ENCODE measurements at regions not wholly inside any gene's neighbourhood (a gene's known extent, or its start where the extent isn't known, plus 50 kb on each side); places are given as distances from the start of the nearest gene placed in this dataset.
"Not testable (repeated sequence)": the region's sequence is repeated elsewhere in the genome, so short reads cannot be mapped to it uniquely, and the experiment has no call there.

GRCh38 chr15:70522323-70522966 is 240.9 kb downstream of the UACA start:
- DNase-seq, result no peak

DNA sequence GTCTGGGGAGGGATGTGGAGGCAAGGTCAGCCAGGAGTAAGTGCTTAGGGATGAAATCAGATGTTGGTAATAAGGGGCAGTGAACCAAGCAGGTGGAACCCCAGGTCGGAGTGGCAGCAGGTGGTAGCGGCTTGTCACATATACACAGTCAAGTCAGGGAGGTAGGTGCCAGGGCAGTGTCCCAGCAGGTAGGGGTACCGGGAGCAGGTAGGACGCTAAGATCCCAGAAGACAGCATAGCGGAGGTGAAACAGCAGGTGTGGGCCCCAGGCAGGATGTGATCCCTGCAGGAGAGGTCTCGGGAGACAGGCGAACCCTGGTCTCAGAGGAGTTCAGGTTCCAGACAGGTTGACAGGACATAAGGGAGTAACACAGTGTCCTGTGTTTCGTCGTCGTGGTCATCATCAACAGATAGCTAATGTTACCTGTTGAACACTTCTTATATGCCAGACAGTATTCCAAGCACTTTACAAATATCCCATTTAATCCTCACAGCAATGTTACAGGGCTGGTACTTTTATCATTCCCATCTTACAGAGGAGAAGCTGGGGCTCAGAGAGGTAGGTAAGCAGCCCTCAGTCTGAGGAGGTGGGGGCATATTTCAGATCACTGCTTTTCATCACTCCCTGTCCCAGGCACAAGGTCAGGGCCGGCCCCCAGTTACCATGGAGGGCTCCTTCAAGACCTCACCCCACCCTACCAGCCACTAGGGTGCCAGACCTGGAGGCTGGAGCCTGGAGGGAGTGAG is 241.6 kb downstream of the UACA start:
- DNase-seq, result no peak

- no peak for DNase-seq
Measured at GRCh38 chr15:70519616-70520015, 243.7 kb downstream of the UACA start.

DNA sequence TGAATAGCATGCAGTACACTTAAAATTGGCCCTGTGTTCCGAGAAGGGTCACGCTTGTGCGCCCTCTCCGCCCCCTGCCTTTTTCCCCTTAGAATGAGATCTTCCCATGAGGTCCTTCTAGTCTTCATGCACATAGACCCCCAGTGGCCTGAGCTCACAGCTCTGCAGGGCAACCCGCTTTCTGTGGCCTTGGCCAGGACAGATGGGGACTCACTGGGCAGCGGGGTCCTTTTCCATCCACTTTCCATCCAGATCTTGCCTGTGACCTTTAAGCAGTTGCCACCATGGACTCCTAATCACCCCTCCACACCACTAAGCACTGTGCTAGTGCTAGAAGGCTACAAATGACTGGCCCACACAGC is 244.4 kb downstream of the UACA start:
- no peak for DNase-seq

DNA sequence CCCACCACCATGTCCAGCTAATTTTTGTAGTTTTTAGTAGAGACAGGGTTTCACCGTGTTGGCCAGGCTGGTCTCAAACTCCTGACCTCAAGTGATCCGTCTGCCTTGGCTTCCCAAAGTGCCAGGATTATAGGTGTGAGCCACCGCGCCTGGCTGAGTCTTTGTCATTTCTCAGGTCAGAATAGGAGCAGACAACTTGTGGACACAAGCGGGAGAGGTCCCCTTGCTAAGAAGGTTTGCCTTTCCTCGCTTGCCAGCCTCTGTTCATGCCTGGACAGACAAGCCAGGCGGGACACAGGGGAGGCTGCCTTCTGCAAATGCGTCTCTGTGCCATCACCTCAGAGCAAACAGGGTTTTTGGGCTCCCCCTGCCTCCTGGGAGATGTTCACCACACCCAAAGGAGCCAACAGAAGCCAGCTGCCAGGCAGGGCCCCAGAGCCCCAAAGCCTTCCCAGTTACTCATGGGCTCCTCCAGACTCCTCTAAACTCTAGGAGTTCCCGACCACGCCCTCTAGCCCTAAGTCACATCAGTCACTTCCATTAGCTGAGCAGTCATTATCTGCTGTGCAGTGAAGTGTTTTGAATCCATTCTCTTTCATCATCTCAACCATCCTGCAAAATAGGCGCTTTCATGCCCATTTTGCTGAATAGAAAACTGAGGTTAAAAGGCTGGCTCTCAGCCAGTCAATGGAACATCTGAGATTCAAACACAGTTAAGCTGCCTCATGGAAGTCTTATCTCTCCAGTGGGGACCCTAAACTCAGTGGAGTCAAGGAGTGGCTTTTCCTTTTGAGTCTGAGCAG is 245.0 kb downstream of the UACA start:
- no peak for DNase-seq

DNA sequence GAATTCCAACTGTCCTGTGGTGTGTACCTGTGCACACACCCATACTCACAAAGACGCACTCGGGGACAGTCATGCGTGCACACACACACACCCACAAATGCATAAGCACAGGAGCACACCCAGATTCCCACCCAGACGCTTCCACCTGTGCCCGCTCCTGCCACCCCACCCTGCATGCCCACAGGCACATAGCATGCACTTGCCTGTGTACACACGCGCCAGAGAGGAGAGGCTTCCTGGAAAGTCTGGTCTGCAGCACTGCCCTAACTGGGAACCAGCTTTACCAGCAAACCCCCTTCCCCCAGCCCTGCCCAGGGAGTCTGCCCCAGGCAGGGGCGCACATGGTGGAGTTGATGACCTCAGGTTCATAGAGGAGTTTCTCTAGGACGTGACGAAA is 246.2 kb downstream of the UACA start:
- DNase-seq, result no peak

- DNase-seq, result no peak
Measured at GRCh38 chr15:70516408-70517193, 246.8 kb downstream of the UACA start.

DNA sequence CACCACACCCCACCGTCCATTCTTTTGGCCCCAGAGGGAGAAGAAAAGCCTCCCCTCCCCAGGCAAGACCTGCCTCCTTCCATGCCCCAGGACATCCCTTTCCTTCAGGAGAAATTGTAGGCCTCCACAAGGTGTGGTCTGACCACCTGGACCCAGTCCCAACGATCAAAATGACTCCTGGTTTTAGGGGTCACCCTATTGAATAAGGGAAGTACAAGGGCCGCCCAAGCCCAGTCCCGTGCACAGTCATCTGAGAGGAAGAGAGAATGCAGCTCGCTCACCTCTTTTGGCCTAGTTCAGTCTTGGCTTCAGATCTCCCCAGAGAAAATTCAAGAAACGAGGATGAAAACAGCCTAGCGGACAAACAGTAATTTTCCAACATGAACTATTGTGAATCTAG is 249.1 kb downstream of the UACA start:
- DNase-seq, result no peak

- no peak for DNase-seq
Measured at GRCh38 chr15:70513819-70514218, 249.5 kb downstream of the UACA start.

DNA sequence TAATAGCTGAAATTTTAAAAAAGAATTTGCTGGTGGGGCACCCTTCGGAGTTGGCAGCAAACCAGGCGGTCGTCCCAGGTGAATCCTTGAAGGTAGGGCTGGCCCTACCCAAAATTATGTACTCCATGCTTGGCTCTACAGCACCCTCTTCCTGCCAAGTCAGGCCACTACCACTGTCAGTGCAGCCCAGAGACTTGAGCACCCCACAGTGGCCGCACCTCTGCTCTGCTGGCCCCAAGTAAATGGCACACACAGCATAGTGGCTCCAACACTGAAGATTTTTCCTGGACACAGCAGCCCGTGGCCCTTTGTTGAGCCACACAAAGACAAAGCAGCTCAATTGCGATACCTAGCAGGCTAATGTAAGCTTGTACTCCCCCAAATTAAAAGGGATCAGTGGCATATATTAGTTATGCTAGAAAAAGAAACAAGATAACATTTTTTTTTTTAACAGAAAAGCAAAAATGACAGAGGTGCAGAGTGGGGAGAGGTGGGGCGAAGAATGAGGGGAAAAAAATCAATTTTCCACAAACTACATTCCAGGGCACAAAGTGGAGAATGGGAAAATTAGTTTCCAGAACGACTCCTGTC is 250.5 kb downstream of the UACA start:
- peak in 4 of 5 experiments; percentile 29 to 71 (median 39) for DNase-seq

DNA sequence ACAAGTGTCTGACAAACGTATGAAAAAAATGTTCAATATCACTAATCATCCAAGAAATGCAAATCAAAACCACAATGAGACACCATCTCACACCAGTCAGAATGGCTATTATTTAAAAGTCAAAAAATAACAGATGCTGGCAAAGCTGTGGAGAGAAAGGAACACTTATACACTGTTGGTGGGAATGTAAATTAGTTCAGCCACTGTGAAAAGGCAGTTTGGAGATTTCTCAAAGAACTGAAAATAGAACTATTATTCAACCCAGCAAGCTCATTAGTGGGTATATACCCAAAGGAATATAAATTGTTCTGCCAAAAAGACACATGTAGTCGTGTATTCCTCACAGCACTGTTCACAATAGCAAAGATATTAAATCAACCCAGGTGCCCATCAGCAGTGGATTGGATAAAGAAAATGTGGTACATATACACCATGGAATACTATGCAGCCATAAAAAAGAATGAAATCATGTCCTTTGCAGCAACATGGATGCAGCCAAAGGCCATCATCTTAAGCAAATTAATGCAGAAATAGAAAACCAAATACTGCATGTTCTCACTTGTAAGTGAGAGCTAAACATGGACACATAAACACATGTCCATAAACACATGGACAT is 251.3 kb downstream of the UACA start:
- DNase-seq, result not testable (repeated sequence)

DNA sequence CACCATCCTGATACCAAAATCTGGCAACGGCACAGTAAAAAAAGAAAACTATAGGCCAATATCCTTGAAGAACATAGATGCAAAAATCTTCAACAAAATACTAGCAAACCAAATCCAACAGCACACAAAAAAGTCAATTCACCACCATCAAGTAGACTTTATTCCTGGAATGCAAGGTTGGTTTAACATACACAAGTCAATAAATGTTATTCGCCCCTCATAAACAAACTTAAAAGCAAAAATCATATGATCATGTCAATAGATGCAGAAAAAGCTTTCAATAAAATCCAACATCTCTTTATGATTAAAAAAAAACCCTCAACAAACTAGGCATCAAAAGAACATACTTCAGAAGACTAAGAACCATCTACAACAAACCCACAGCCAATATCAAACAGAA is 252.9 kb downstream of the UACA start:
- DNase-seq, result no peak

DNA sequence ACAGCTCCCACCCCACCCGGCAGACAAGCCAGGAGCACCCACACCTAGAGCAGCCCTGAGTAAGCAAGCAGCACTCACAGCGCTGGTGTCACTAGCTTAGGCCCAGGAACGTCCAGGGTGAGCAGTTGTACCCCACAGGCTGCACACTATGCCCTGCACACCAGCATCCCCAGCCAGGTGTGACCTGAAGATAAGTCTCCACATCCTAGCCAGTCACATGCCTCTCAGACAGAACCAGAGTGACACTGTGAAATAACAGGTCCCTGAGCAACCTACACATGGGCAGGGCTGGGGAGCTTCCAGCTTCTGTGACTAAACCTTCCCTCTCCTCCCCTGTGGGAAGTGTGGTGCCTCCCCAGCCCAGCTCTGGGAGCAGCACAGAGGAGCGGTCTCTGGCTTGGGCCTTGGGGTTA is 253.6 kb downstream of the UACA start:
- DNase-seq, result no peak

DNA sequence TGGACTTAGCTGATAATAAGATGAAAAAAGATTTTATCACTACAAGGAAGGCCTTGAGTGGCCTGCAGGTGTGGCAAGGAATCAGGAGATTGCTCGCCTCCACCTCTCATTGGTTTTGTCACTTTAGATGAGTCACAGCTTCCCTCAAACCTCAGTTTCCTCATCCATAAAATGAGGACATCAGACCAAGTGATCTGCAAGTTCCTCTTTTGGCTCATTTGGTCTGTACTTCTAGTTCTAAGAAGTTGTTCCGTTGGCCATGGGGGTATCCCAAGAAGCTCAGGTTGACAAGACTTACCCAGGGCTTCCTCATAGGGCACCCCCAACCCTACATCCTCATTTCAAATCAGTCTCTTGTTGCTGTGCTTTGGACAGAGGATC is 254.1 kb downstream of the UACA start:
- no peak for DNase-seq

DNA sequence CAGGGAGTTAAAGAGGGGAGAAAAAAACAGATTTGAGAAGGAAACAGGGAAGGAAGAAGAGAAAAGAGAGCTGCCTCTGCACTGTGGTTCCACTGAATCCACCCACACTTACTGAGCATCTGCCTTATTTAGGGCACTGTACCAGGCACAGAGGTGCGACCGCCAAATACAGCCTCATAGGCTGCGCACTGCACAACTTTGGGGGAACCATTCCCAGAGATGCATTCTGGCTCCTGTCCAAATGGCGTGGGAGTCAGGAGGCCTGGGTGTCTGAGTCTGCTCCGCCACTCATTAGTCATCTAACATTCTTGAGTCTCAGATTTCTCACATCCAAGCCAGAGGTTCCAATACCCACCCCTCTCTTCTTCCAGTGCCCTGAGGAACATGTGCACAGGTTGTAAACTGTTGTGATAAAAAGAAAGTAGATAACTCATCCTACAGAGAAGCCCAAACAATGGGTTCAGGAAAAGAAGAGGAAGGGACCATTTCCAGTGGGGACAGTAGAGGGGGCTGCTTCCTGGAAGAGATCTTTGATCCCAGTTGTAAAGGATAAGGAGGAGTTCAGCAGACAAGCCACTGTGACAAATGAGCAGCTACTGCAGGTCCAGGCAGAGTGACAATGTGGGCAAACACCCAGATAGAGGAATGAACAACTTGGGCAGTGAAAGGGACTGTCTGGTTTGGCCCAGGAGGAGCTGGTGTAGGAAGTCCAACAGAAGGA is 254.6 kb downstream of the UACA start:
- no peak for DNase-seq

DNA sequence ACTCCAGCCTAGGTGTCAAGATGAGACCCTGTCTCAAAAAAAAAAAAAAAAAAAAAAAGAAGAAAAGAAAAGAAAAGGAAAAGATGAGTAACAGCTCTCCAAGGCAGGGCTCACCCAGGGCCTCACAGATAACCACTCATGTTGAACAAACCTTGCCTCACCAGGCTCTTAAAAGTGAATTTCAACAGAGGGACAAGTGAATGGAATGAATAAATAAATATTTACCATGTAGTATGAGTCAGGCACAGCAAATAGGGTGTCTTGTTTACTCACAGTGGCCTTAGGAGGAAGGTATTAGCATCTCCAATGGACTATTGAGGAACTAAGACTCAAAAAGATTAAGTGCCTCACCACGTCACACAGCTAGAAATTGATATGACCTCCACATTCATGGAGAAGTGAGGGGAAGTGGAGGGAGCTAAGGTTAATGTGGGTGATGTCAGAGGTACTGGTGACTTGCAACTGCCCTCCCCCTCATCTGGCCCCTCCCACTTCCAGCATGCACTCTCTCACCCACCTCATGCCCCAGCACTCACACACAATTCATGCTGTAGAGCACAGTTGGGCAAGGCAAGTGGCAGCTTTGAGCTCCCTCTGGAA is 255.5 kb downstream of the UACA start:
- DNase-seq, result no peak

GRCh38 chr15:70505936-70506912 is 257.1 kb downstream of the UACA start:
- DNase-seq, result no peak

- no peak for DNase-seq
Measured at GRCh38 chr15:70505411-70505919, 257.9 kb downstream of the UACA start.

- no peak for DNase-seq
Measured at GRCh38 chr15:70504988-70505387, 258.4 kb downstream of the UACA start.

Measured in T-helper 2 cell (primary cell).